Neural cell (in vitro differentiated cells): ENCODE measurements at regions not wholly inside any gene's neighbourhood (a gene's known extent, or its start where the extent isn't known, plus 50 kb on each side); places are given as distances from the start of the nearest gene placed in this dataset.

ENCODE experiments used
- H2AFZ ChIP-seq: fragments of 200-600, 300-800 bp; sonication (generic), shearing (Covaris generic); 2 replicates; pipeline ENCODE4 v1.6.0; 2014; ENCODE audit warnings: low read depth, mild to moderate bottlenecking, antibody characterized with exemption, low read length, moderate library complexity
- H3F3A ChIP-seq: fragments of 200-600 bp; shearing (Covaris generic); 2 replicates; pipeline ENCODE4 v1.6.1; 2016; ENCODE audit warnings: mild to moderate bottlenecking, moderate library complexity, mixed read lengths, antibody characterized with exemption, low read length; ENCODE audit not compliant: insufficient read depth, poor library complexity, severe bottlenecking
- H3K27ac ChIP-seq: fragments of 200-600, 300-800 bp; sonication (generic), shearing (Covaris generic); 2 replicates; pipeline ENCODE4 v1.5.1; 2014; ENCODE audit warnings: mild to moderate bottlenecking, low read length, moderate library complexity
- H3K27me3 ChIP-seq: fragments of 300-800, 200-600 bp; sonication (generic), shearing (Covaris generic); 2 replicates; pipeline ENCODE4 v1.6.0; 2014; ENCODE audit warnings: mild to moderate bottlenecking, low read depth, low read length, moderate library complexity; ENCODE audit not compliant: insufficient read depth
- H3K36me3 ChIP-seq: fragments of 300-800, 200-600 bp; sonication (generic), shearing (Covaris generic); 2 replicates; pipeline ENCODE4 v1.5.1; 2014; ENCODE audit warnings: mild to moderate bottlenecking, antibody characterized with exemption, low read length, moderate library complexity; ENCODE audit not compliant: insufficient read depth
- H3K4me2 ChIP-seq: fragments of 300-800, 200-600 bp; sonication (generic), shearing (Covaris generic); 2 replicates; pipeline ENCODE4 v1.6.0; 2014; ENCODE audit warnings: mild to moderate bottlenecking, low read length
- H3K4me3 ChIP-seq: fragments of 300-800, 200-600 bp; sonication (generic), shearing (Covaris generic); 2 replicates; pipeline ENCODE4 v1.5.1; 2014; ENCODE audit warnings: mild to moderate bottlenecking, low read length, moderate library complexity
- H3K79me2 ChIP-seq: fragments of 200-600 bp; shearing (Covaris generic); replicated peaks from 2 replicates; pipeline ENCODE4 v1.6.0; 2014; ENCODE audit warnings: mild to moderate bottlenecking, low read length, moderate library complexity; ENCODE audit not compliant: insufficient read depth
- H3K9ac ChIP-seq: fragments of 300-800, 200-600 bp; sonication (generic), shearing (Covaris generic); 2 replicates; pipeline ENCODE4 v1.6.1; 2016; ENCODE audit warnings: mild to moderate bottlenecking, low read length, mixed read lengths
- H3K9me2 ChIP-seq: fragments of 200-600 bp; shearing (Covaris generic); 2 replicates; pipeline ENCODE4 v1.6.1; 2016; ENCODE audit warnings: mild to moderate bottlenecking, low read length, mixed read lengths; ENCODE audit not compliant: insufficient read depth
- H3K9me3 ChIP-seq: fragments of 200-600, 300-800 bp; sonication (generic), shearing (Covaris generic); 2 replicates; pipeline ENCODE4 v1.6.1; 2016; ENCODE audit warnings: mild to moderate bottlenecking, mixed run types, low read length, moderate library complexity, mixed read lengths
- H4K20me1 ChIP-seq: fragments of 200-600 bp; shearing (Covaris generic); 2 replicates; pipeline ENCODE4 v1.6.1; 2016; ENCODE audit warnings: mild to moderate bottlenecking, mixed run types; ENCODE audit not compliant: insufficient read depth
- EP300 ChIP-seq: fragments of 450-650 bp; conservative IDR thresholded peaks from 2 replicates; pipeline ENCODE4 v1.6.1; 2014; ENCODE audit warnings: antibody characterized with exemption, mild to moderate bottlenecking, moderate library complexity; ENCODE audit not compliant: poor library complexity, severe bottlenecking
- EZH2 ChIP-seq: fragments of 200-600, 300-800 bp; shearing (Covaris generic), sonication (generic); IDR thresholded peaks from 2 replicates; pipeline ENCODE4 v1.6.1; 2014; ENCODE audit warnings: antibody characterized with exemption, low read length, borderline replicate concordance, mild to moderate bottlenecking; ENCODE audit not compliant: insufficient read depth, poor library complexity, severe bottlenecking
- MXI1 ChIP-seq: fragments of 450-650 bp; conservative IDR thresholded peaks from 2 replicates; pipeline ENCODE4 v1.6.1; 2014; ENCODE audit warnings: antibody characterized with exemption, mild to moderate bottlenecking; ENCODE audit not compliant: poor library complexity, severe bottlenecking
- POLR2AphosphoS5 ChIP-seq: IDR thresholded peaks from 2 replicates; pipeline ENCODE4 v1.6.1; 2012
- RAD21 ChIP-seq: fragments of 450-650 bp; conservative IDR thresholded peaks from 2 replicates; pipeline ENCODE4 v1.6.1; 2014; ENCODE audit warnings: antibody characterized with exemption, mild to moderate bottlenecking, moderate library complexity
- SMC3 ChIP-seq: fragments of 450-650 bp; conservative IDR thresholded peaks from 2 replicates; pipeline ENCODE4 v1.6.1; 2014; ENCODE audit warnings: antibody characterized with exemption, mild to moderate bottlenecking, moderate library complexity; ENCODE audit not compliant: poor library complexity
- TAF1 ChIP-seq: IDR thresholded peaks from 2 replicates; pipeline ENCODE4 v1.6.1; 2012; ENCODE audit warnings: low read depth
- TF ChIP-seq, protein P1 (sequence below): IDR thresholded peaks from 2 replicates; pipeline ENCODE4 v1.6.1; 2012; ENCODE audit warnings: borderline replicate concordance

DNA sequence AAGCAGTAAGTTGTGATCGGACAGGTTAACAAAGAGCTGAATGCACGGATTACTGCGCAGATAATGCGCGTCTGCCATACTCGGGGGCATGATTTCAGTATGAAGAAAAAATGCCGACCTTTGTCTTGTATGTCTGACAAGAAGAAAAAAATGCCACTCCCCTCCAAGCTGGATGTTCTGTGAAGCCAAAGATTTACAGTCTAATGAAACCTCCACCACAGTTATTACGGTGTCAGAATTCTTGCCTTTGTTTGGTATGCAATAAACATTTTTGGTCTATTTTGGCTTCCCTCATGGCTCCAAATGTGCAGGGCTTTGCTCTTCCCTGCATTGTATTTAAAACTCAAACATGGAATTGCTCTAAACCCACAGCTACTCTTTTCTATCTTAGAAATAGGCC lies 72.2 kb upstream of the THUMPD2 start:
- no peaks in the 10 kb centered on the region for H3K9me3 ChIP-seq
- H3K36me3 ChIP-seq = no peaks in the 10 kb centered on the region
- no peaks in the 10 kb centered on the region for H3K27me3 ChIP-seq
- H2AFZ ChIP-seq = no peak overlapping the region
- no peak overlapping the region for H3K4me3 ChIP-seq
- no peaks in the 10 kb centered on the region for H4K20me1 ChIP-seq
- TF ChIP-seq, protein P1, sequence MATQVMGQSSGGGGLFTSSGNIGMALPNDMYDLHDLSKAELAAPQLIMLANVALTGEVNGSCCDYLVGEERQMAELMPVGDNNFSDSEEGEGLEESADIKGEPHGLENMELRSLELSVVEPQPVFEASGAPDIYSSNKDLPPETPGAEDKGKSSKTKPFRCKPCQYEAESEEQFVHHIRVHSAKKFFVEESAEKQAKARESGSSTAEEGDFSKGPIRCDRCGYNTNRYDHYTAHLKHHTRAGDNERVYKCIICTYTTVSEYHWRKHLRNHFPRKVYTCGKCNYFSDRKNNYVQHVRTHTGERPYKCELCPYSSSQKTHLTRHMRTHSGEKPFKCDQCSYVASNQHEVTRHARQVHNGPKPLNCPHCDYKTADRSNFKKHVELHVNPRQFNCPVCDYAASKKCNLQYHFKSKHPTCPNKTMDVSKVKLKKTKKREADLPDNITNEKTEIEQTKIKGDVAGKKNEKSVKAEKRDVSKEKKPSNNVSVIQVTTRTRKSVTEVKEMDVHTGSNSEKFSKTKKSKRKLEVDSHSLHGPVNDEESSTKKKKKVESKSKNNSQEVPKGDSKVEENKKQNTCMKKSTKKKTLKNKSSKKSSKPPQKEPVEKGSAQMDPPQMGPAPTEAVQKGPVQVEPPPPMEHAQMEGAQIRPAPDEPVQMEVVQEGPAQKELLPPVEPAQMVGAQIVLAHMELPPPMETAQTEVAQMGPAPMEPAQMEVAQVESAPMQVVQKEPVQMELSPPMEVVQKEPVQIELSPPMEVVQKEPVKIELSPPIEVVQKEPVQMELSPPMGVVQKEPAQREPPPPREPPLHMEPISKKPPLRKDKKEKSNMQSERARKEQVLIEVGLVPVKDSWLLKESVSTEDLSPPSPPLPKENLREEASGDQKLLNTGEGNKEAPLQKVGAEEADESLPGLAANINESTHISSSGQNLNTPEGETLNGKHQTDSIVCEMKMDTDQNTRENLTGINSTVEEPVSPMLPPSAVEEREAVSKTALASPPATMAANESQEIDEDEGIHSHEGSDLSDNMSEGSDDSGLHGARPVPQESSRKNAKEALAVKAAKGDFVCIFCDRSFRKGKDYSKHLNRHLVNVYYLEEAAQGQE = no peak
- no peak for TF ChIP-seq RAD21
- TF ChIP-seq EZH2 = no peak
- TF ChIP-seq POLR2AphosphoS5 = no peak
- no peak overlapping the region for H3K4me2 ChIP-seq
- H3K79me2 ChIP-seq = no peaks in the 10 kb centered on the region
- H3K27ac ChIP-seq = no peak overlapping the region
- no peaks in the 10 kb centered on the region for H3K9me2 ChIP-seq
- no peaks in the 10 kb centered on the region for H3F3A ChIP-seq
- no peak overlapping the region for H3K9ac ChIP-seq

- Histone ChIP-seq H3K79me2 (no peaks in the 10 kb centered on the region), H3K27ac (no peak overlapping the region), H3K9me2 (no peaks in the 10 kb centered on the region), H3K4me3 (no peak overlapping the region), H3K4me2 (no peak overlapping the region), H3K9ac (no peak overlapping the region), H3K27me3 (no peaks in the 10 kb centered on the region), H3F3A (no peaks in the 10 kb centered on the region), H3K36me3 (no peaks in the 10 kb centered on the region), H4K20me1 (no peaks in the 10 kb centered on the region), H2AFZ (no peak overlapping the region), H3K9me3 (no peaks in the 10 kb centered on the region)
- TF ChIP-seq RAD21 = no peak
- no peak for TF ChIP-seq EP300
- TF ChIP-seq POLR2AphosphoS5 = no peak
- TF ChIP-seq, protein P1 = no peak
- no peak for TF ChIP-seq MXI1
- TF ChIP-seq EZH2 = no peak
- no peak for TF ChIP-seq SMC3
- TF ChIP-seq TAF1 = no peak
Measured at GRCh38 chr2:39849982-39850526, 71.0 kb upstream of the THUMPD2 start.
